B cell (primary cell): ENCODE measurements at regions not wholly inside any gene's neighbourhood (a gene's known extent, or its start where the extent isn't known, plus 50 kb on each side); places are given as distances from the start of the nearest gene placed in this dataset.

Experiments used
- EZH2 ChIP-seq: IDR thresholded peaks from 2 replicates; pipeline ENCODE4 v1.6.1; 2012; ENCODE audit warnings: borderline replicate concordance, low read depth, mild to moderate bottlenecking, moderate library complexity, low read length; ENCODE audit not compliant: insufficient read depth, poor library complexity, severe bottlenecking
- TF ChIP-seq, protein P1 (sequence below): fragments of 200-600 bp; IDR thresholded peaks from one replicate; pipeline ENCODE4 v1.8.0; 2022; ENCODE audit warnings: antibody characterized with exemption, mild to moderate bottlenecking

DNA sequence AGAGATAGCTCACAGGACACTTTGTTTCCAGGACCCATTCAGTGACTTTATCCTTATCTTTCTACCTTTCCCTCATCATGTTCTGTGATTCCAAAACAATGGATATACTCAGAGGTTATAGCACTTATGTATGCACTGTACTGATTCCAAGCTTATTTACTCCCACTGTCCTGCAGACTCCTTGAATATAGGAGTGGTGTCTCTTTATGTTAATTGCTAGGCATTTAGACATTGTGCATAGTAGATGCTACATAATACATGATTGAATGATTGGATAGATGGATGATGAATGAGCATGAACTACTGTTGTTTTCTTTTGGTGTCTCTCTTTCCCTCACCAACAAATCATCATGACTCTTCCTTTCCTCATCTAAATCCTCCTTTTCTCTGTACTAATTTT, 279.1 kb upstream of the RAG2 start:
- TF ChIP-seq, protein P1, sequence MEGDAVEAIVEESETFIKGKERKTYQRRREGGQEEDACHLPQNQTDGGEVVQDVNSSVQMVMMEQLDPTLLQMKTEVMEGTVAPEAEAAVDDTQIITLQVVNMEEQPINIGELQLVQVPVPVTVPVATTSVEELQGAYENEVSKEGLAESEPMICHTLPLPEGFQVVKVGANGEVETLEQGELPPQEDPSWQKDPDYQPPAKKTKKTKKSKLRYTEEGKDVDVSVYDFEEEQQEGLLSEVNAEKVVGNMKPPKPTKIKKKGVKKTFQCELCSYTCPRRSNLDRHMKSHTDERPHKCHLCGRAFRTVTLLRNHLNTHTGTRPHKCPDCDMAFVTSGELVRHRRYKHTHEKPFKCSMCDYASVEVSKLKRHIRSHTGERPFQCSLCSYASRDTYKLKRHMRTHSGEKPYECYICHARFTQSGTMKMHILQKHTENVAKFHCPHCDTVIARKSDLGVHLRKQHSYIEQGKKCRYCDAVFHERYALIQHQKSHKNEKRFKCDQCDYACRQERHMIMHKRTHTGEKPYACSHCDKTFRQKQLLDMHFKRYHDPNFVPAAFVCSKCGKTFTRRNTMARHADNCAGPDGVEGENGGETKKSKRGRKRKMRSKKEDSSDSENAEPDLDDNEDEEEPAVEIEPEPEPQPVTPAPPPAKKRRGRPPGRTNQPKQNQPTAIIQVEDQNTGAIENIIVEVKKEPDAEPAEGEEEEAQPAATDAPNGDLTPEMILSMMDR, result no peak
- no peak for TF ChIP-seq EZH2
